HepG2 (cell line): ENCODE measurements at regions not wholly inside any gene's neighbourhood (a gene's known extent, or its start where the extent isn't known, plus 50 kb on each side); places are given as distances from the start of the nearest gene placed in this dataset.

Experiments
- ATAC-seq: fragments of 200-7000 bp; cut with Tn5 transposase; 3 replicates; pipeline ENCODE4 v1.9.1; 2020; ENCODE audit warnings: mild to moderate bottlenecking, moderate library complexity
- BruUV-seq: library from RNA; stranded (reverse); fragments of 400-500 nt; replicated peaks from 2 replicates; lab custom pipeline; 2021; lab: Mats Ljungman, UMichigan
- CTCF ChIA-PET: fragments of 300-600 bp; formaldehyde crosslinking; extraction: SDS; loops from one replicate; lab custom pipeline; 2021; ENCODE audit warnings: low total read pairs, inconsistent platforms, low intra/inter-chr PET ratio; lab: Yijun Ruan, JAX
- POLR2A ChIA-PET: fragments of 350-600 bp; sonication (Branson Sonifier 250); formaldehyde crosslinking; loops from one replicate; lab custom pipeline; 2020; ENCODE audit warnings: antibody characterized with exemption, inconsistent platforms; lab: Yijun Ruan, JAX
- DNase-seq: peaks from one replicate; pipeline ENCODE4 v3.0.0-alpha.2; 2015; ENCODE audit warnings: low spot score
- FAIRE-seq: peaks from 3 replicates; lab custom pipeline; 2011; peaks lifted over from hg19 to GRCh38; lab: Jason Lieb, UNC
- H2AFZ ChIP-seq: one replicate; pipeline ENCODE4 v1.6.1; 2011; ENCODE audit warnings: low read length, inconsistent platforms
- H3K27ac ChIP-seq: fragments of 300-600 bp; 3 replicates; pipeline ENCODE4 v1.8.0; 2011; ENCODE audit warnings: mixed run types, mild to moderate bottlenecking, mixed read lengths, low read length, inconsistent platforms; ENCODE audit not compliant: insufficient read depth; ENCODE audit errors: extremely low read length
- H3K27me3 ChIP-seq, 2 experiments: fragments of 200-600 bp in 1 of 2; 2 replicates in 1 of 2; 3 replicates in 1 of 2; pipeline versions ENCODE4 v1.6.0 to v1.8.0; 2011; ENCODE audit warnings: low read length in 2 of 2, mild to moderate bottlenecking in 2 of 2, moderate library complexity in 2 of 2, inconsistent platforms in 1 of 2; ENCODE audit not compliant: insufficient read depth in 2 of 2, control insufficient read depth in 1 of 2
- H3K36me3 ChIP-seq, 2 experiments: fragments of 200-600 bp in 1 of 2; replicated peaks in 1 of 2; 2 replicates in 1 of 2; 3 replicates in 1 of 2; pipeline versions ENCODE4 v1.5.1 to v1.8.0; 2011; ENCODE audit warnings: low read length in 2 of 2, inconsistent platforms in 1 of 2; ENCODE audit not compliant: insufficient read depth in 2 of 2, control insufficient read depth in 1 of 2
- H3K4me1 ChIP-seq: 2 replicates; pipeline ENCODE4 v1.5.1; 2012; ENCODE audit warnings: low read length, inconsistent platforms; ENCODE audit not compliant: insufficient read depth
- H3K4me2 ChIP-seq: 2 replicates; pipeline ENCODE4 v1.6.0; 2011; ENCODE audit warnings: low read depth, low read length, inconsistent platforms
- H3K4me3 ChIP-seq, 3 experiments: fragments of 200-600 bp in 1 of 3; sonication (generic), shearing (Covaris generic) in 1 of 3; replicated peaks in 1 of 3; 2 replicates each; pipeline ENCODE4 v1.5.1; 2011 to 2016; ENCODE audit warnings: low read length in 3 of 3, inconsistent platforms in 2 of 3, low read depth in 2 of 3, mild to moderate bottlenecking in 2 of 3, control low read depth in 1 of 3, mixed read lengths in 1 of 3; ENCODE audit not compliant: insufficient read depth in 1 of 3
- H3K79me2 ChIP-seq: one replicate; pipeline ENCODE4 v1.6.1; 2011; ENCODE audit warnings: low read length, inconsistent platforms; ENCODE audit not compliant: insufficient read depth
- H3K9ac ChIP-seq: 2 replicates; pipeline ENCODE4 v1.6.0; 2011; ENCODE audit warnings: mild to moderate bottlenecking, low read depth, low read length, inconsistent platforms; ENCODE audit not compliant: insufficient read depth
- H3K9me3 ChIP-seq: 2 replicates; pipeline ENCODE4 v1.5.1; 2012; ENCODE audit warnings: mild to moderate bottlenecking, low read length
- H4K20me1 ChIP-seq: 2 replicates; pipeline ENCODE4 v1.6.0; 2011; ENCODE audit warnings: inconsistent platforms, mild to moderate bottlenecking, low read length, moderate library complexity; ENCODE audit not compliant: insufficient read depth
- AFF4 ChIP-seq: sonication (generic); formaldehyde crosslinking; IDR thresholded peaks from 2 replicates; pipeline ENCODE4 v1.4.0; 2020; ENCODE audit warnings: missing genetic modification reagents
- CCDC6 ChIP-seq: sonication (generic); formaldehyde crosslinking; IDR thresholded peaks from 2 replicates; pipeline ENCODE4 v1.8.1; 2022; ENCODE audit warnings: mild to moderate bottlenecking, missing genetic modification reagents, moderate library complexity
- GFI1 ChIP-seq: sonication (generic); formaldehyde crosslinking; IDR thresholded peaks from 2 replicates; pipeline ENCODE4 v1.5.0; 2020; ENCODE audit warnings: missing genetic modification reagents, mild to moderate bottlenecking, borderline replicate concordance
- MAFK ChIP-seq, 2 experiments: IDR thresholded peaks in 1 of 2; conservative IDR thresholded peaks in 1 of 2; 2 replicates each; pipeline ENCODE4 v1.6.1; 2011; ENCODE audit warnings: improper control_type of control experiment in 2 of 2, low read length in 2 of 2
- MED13 ChIP-seq: sonication (generic); formaldehyde crosslinking; IDR thresholded peaks from 2 replicates; pipeline ENCODE4 v1.5.0; 2020; ENCODE audit warnings: missing genetic modification reagents
- MEIS2 ChIP-seq: sonication (generic); formaldehyde crosslinking; IDR thresholded peaks from 2 replicates; pipeline ENCODE4 v1.9.0; 2021; ENCODE audit warnings: mild to moderate bottlenecking, missing genetic modification reagents
- ZKSCAN5 ChIP-seq: sonication (generic); formaldehyde crosslinking; IDR thresholded peaks from 2 replicates; pipeline ENCODE4 v1.5.1; 2020; ENCODE audit warnings: mild to moderate bottlenecking, missing genetic modification reagents
- ZNF138 ChIP-seq: sonication (generic); formaldehyde crosslinking; IDR thresholded peaks from 2 replicates; pipeline ENCODE4 v1.5.0; 2020; ENCODE audit warnings: mild to moderate bottlenecking, low read depth, missing genetic modification reagents
- ZNF160 ChIP-seq: sonication (generic); formaldehyde crosslinking; IDR thresholded peaks from 2 replicates; pipeline ENCODE4 v1.8.0; 2022; ENCODE audit warnings: mild to moderate bottlenecking, inconsistent platforms, missing genetic modification reagents
- ZNF430 ChIP-seq: sonication (generic); formaldehyde crosslinking; IDR thresholded peaks from 2 replicates; pipeline ENCODE4 v1.9.0; 2021; ENCODE audit warnings: mild to moderate bottlenecking, missing genetic modification reagents
- ZNF619 ChIP-seq: sonication (generic); formaldehyde crosslinking; IDR thresholded peaks from 2 replicates; pipeline ENCODE4 v1.4.0; 2020; ENCODE audit warnings: mild to moderate bottlenecking, missing genetic modification reagents
- ZNF644 ChIP-seq: IDR thresholded peaks from 2 replicates; pipeline ENCODE4 v1.6.1; 2016; ENCODE audit warnings: low read depth
- ZNF704 ChIP-seq: sonication (generic); formaldehyde crosslinking; IDR thresholded peaks from 2 replicates; pipeline ENCODE4 v1.8.1; 2023; ENCODE audit warnings: mild to moderate bottlenecking, inconsistent platforms, moderate library complexity, missing genetic modification reagents, borderline replicate concordance
- WGBS: methylation state at CpG from one replicate; pipeline ENCODE4 v1.1.6; 2017; ENCODE audit warnings: low lambda C conversion rate; 5-methylcytosine and 5-hydroxymethylcytosine counted together
- in situ Hi-C: cut with HindIII; loops from 2 replicates; pipeline ENCODE4 v1.10.0; 2017; ENCODE audit warnings: low pct_unique_long_range_greater_than_20kb; ENCODE audit not compliant: extremely low pct_ligation_motif_present
- intact Hi-C: fragments of 100-400 bp; cut with micrococcal nuclease; formaldehyde crosslinking; loops from one replicate; pipeline ENCODE4 v1.10.0; 2022; ENCODE audit not compliant: unreplicated experiment
- TF ChIP-seq, protein P1 (sequence below): IDR thresholded peaks from 2 replicates; pipeline ENCODE4 v1.6.1; 2016; ENCODE audit warnings: missing compliant biosample characterization, missing genetic modification reagents, borderline replicate concordance

DNA sequence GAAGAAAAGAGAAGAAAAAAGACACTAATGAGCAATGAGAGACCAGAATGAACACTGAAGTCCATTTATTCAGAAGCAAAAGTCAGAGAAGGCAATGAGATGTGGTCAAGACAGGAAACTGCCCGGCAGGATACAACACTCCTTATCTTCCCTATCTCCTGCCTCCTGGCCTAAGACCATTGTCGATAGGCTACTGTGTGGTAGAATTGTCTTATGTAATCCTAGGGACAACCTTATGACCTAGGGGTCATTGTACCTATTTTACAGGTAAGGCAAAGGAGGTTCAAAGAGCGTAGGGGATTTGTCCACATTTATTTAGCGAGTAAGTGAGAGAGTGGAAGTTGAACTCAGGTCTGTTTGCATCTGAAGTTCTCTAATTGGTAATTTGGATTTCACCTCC, 63.0 kb upstream of the PTPN3 start:
- no peak overlapping the region for H3K9ac ChIP-seq
- peaks cover 0 to 1% of the 10 kb centered on the region in 2 experiments; a peak in 2 of 5 replicates for H3K27me3 ChIP-seq
- DNase-seq (no peak), FAIRE-seq (no peak), ATAC-seq (no peak)
- no peaks in the 10 kb centered on the region for H3K9me3 ChIP-seq
- intact Hi-C loops (no loop called here), in situ Hi-C loops (no loop called here)
- H3K4me2 ChIP-seq: no peak overlapping the region
- no TSS peak for BruUV-seq
- TF ChIP-seq CCDC6 (no peak), ZNF138 (CRISPR knock-in tag) (no peak)
- TF ChIP-seq, protein P1, sequence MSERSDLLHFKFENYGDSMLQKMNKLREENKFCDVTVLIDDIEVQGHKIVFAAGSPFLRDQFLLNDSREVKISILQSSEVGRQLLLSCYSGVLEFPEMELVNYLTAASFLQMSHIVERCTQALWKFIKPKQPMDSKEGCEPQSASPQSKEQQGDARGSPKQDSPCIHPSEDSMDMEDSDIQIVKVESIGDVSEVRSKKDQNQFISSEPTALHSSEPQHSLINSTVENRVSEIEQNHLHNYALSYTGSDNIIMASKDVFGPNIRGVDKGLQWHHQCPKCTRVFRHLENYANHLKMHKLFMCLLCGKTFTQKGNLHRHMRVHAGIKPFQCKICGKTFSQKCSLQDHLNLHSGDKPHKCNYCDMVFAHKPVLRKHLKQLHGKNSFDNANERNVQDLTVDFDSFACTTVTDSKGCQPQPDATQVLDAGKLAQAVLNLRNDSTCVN (CRISPR knock-in tag): no peak
- H3K4me1 ChIP-seq: no peaks in the 10 kb centered on the region
- POLR2A ChIA-PET: no interaction called here
- H3K4me3 ChIP-seq: no peak overlapping the region
- 4% methylated on average over 3 of the region's 4 CpGs for WGBS
- no peaks in the 10 kb centered on the region for H3K36me3 ChIP-seq
- H3K79me2 ChIP-seq: no peaks in the 10 kb centered on the region
- no peaks in the 10 kb centered on the region for H4K20me1 ChIP-seq
- CTCF ChIA-PET: interaction anchor here (0.8 kb wide), 1 partner anchor 120 kb away, joined by 3 read pairs; no protein-coding TSS in a partner anchor
- H2AFZ ChIP-seq: no peak overlapping the region
- no peak overlapping the region for H3K27ac ChIP-seq

DNA sequence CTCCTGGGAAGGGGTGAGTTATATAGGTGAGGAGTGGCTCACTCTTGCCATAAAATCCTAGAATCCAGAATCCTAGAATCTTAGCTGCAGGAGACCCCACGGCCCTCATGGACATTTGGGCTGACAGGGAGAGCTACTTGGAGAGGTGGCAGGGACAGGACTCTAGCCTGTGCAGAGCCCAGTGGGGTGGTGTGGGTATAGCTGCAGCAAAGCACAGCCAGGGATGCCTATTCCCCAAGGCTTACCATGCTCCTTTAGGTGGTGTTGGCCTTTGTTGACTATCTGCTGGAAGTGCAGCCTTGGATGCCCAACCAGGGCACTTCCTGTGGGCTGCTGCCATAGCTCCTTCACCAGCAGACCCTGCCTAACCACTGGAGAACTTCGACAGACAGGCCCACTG, 70.0 kb upstream of the PTPN3 start:
- Histone ChIP-seq H3K4me1 (no peaks in the 10 kb centered on the region), H3K4me2 (no peak overlapping the region), H2AFZ (no peak overlapping the region), H3K9ac (no peak overlapping the region), H3K79me2 (no peaks in the 10 kb centered on the region), H3K36me3 (no peaks in the 10 kb centered on the region), H4K20me1 (no peaks in the 10 kb centered on the region), H3K27me3 (no peaks in the 10 kb centered on the region), H3K4me3 (no peak overlapping the region), H3K27ac (no peak overlapping the region), H3K9me3 (no peaks in the 10 kb centered on the region)
- ATAC-seq (no peak), FAIRE-seq (no peak), DNase-seq (no peak)
- in situ Hi-C loops (no loop called here), intact Hi-C loops (no loop called here)
- ChIA-PET CTCF (no interaction called here), POLR2A (no interaction called here)
- no CpG with 5 or more reads among the region's 2 CpGs for WGBS
- BruUV-seq: no TSS peak
- TF ChIP-seq MAFK (conservative IDR thresholded peaks at IDR 0.05 in 1 of 2, IDR thresholded peaks at IDR 0.05 in 1 of 2; ENCODE audit: low read length in 2 of 2) (no peak), ZNF160 (no peak), ZNF644 (CRISPR knock-in tag) (no peak), ZKSCAN5 (no peak), ZNF619 (CRISPR knock-in tag) (no peak), ZNF704 (no peak), ZNF430 (no peak), MED13 (CRISPR knock-in tag) (no peak), MEIS2 (CRISPR knock-in tag) (no peak), GFI1 (CRISPR knock-in tag) (no peak), AFF4 (CRISPR knock-in tag) (no peak)
